ENCODE measurements at regions not wholly inside any gene's neighbourhood (a gene's known extent, or its start where the extent isn't known, plus 50 kb on each side); places are given as distances from the start of the nearest gene placed in this dataset.

DNA sequence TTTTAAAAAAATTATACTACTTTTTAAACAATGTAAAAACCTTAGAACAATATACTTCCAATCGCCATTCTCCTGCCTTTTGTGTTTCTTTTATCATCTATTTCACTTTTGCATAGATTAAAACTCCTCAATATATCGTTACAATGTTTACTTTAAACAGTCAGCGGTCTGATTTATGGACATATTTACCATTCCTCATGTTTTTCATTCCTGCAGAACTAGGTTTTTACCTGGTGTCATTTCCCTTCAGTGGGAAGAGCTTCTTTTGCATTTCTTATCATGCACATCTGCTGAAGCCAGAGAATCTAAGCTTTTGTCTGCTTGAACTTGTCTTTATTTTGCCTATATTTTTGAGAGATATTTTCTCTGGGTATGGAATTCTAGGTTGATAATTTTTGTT lies 277.4 kb upstream of the PLXNA2 start:
- TF ChIP-seq POLR2A (IDR thresholded peaks at IDR 0.05) (no peak), EP300 (IDR thresholded peaks at IDR 0.05) (no peak), POLR2AphosphoS5 (IDR thresholded peaks at IDR 0.05) (no peak)
- TF ChIP-seq, protein P1, sequence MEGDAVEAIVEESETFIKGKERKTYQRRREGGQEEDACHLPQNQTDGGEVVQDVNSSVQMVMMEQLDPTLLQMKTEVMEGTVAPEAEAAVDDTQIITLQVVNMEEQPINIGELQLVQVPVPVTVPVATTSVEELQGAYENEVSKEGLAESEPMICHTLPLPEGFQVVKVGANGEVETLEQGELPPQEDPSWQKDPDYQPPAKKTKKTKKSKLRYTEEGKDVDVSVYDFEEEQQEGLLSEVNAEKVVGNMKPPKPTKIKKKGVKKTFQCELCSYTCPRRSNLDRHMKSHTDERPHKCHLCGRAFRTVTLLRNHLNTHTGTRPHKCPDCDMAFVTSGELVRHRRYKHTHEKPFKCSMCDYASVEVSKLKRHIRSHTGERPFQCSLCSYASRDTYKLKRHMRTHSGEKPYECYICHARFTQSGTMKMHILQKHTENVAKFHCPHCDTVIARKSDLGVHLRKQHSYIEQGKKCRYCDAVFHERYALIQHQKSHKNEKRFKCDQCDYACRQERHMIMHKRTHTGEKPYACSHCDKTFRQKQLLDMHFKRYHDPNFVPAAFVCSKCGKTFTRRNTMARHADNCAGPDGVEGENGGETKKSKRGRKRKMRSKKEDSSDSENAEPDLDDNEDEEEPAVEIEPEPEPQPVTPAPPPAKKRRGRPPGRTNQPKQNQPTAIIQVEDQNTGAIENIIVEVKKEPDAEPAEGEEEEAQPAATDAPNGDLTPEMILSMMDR (IDR thresholded peaks at IDR 0.05): no peak
- 43% methylated on average over 3 of the region's 3 CpGs for WGBS
- no peak overlapping the region for H3K27ac ChIP-seq

DNA sequence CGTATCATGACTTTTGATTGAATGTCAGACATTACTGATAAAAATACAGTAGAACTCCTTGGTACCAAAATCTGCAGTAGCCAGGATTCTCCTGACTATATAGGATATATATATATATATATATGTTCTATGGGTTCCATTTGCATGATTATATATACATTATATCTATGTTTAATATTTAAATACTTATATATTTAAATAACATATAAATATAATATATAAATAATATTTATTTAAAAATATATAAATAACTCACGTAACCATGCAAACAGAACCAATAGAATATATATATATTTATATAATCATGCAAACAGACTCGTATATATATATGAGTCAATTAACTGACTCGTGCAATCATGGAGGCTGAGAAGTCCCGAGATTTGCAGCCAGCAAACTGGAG lies 278.8 kb upstream of the PLXNA2 start:
- DNase-seq (ENCODE audit: low spot score in 2 of 2): no peak
- no peak for TF ChIP-seq POLR2AphosphoS5 (IDR thresholded peaks at IDR 0.05)
- TF ChIP-seq EP300 (IDR thresholded peaks at IDR 0.05): no peak
- TF ChIP-seq, protein P1 (IDR thresholded peaks at IDR 0.05): no peak
- TF ChIP-seq POLR2A (IDR thresholded peaks at IDR 0.05): no peak
- no peaks in the 10 kb centered on the region for H3K9me3 ChIP-seq
- 93% methylated on average over 5 of the region's 5 CpGs for WGBS
- H3K4me3 ChIP-seq: no peak overlapping the region
- H3K27me3 ChIP-seq: no peaks in the 10 kb centered on the region
- no peaks in the 10 kb centered on the region for H3K36me3 ChIP-seq
- H3K27ac ChIP-seq: no peak overlapping the region
- no peaks in the 10 kb centered on the region for H3K4me1 ChIP-seq

More for the DNA sequence above, 277.4 kb upstream of the PLXNA2 start:
- Histone ChIP-seq H3K27me3 (no peaks in the 10 kb centered on the region), H3K36me3 (no peaks in the 10 kb centered on the region), H3K4me1 (no peaks in the 10 kb centered on the region), H3K4me3 (no peak overlapping the region), H3K9me3 (no peaks in the 10 kb centered on the region)
- DNase-seq (ENCODE audit: low spot score in 2 of 2): no peak

DNA sequence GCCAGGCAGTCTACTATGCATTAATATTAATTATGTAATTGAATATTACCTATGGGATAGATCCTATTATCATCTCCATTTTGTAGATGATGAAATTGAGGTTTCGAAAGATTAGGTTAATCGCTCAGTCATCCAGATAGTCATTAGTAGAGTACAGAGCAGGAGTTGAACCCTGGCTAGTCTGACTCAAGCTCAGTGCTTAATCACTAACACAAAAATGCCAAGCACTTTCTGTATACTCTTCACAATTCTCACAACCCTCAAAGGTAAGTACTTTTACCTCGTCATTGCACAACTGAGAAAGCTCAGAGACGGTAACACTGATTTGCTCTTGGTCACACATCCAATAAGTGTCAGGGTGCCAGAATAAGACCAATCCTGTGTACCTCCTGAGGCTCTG lies 280.2 kb upstream of the PLXNA2 start:
- DNase-seq (ENCODE audit: low spot score in 2 of 2): no peak
- H3K4me3 ChIP-seq: no peak overlapping the region
- peaks cover under 1% of the 10 kb centered on the region for H3K27me3 ChIP-seq
- H3K9me3 ChIP-seq: no peaks in the 10 kb centered on the region
- no peaks in the 10 kb centered on the region for H3K4me1 ChIP-seq
- WGBS: 95% methylated on average over 4 of the region's 4 CpGs
- TF ChIP-seq EP300 (IDR thresholded peaks at IDR 0.05) (no peak), POLR2AphosphoS5 (IDR thresholded peaks at IDR 0.05) (no peak), POLR2A (IDR thresholded peaks at IDR 0.05) (no peak)
- TF ChIP-seq, protein P1 (IDR thresholded peaks at IDR 0.05): no peak
- H3K27ac ChIP-seq: no peak overlapping the region
- H3K36me3 ChIP-seq: no peaks in the 10 kb centered on the region

DNA sequence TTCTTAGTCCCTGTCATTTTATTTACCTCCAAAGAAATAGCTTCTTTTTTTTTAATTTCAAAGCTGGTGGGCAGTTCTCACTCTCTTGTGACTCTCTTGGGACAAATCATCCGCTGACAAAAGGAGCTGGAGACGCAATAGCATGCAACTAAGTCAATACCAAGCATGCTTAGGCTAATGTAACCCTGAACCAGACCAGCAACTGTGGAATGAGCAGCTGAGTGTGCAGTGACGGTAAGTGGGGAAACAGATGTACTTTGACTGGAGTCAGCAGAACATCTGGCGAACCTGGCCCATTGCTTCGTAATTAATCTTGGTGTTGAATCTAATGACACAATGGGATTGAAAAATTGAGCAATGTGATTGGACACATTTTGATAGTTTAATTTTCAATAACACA lies 280.7 kb upstream of the PLXNA2 start:
- no peak overlapping the region for H3K4me3 ChIP-seq
- DNase-seq (ENCODE audit: low spot score in 2 of 2): no peak
- peaks cover 6% of the 10 kb centered on the region for H3K27me3 ChIP-seq
- no peaks in the 10 kb centered on the region for H3K9me3 ChIP-seq
- no peaks in the 10 kb centered on the region for H3K4me1 ChIP-seq
- TF ChIP-seq POLR2AphosphoS5 (IDR thresholded peaks at IDR 0.05): no peak
- TF ChIP-seq, protein P1 (IDR thresholded peaks at IDR 0.05): no peak
- no peak for TF ChIP-seq EP300 (IDR thresholded peaks at IDR 0.05)
- TF ChIP-seq POLR2A (IDR thresholded peaks at IDR 0.05): no peak
- WGBS: 86% methylated on average over 5 of the region's 5 CpGs
- no peaks in the 10 kb centered on the region for H3K36me3 ChIP-seq
- H3K27ac ChIP-seq: no peak overlapping the region

DNA sequence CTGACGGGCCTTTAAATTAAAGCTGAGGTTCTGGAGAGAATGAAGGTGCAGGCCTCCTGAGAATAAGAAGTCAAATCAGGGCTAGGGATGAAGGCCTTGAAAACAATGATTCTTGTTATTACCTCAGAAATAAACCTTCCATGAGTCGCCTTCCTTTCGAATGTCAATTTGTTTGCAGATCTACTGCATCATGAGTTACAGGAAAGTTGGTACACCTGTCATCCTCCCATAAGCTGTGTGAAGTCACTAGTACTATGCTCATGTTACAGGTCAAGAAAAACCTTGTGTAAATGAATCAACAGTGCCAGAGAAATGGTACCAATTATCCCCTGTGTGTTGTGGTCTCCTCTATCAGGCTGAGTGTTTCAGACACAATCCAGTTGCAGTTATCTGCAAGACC lies 281.2 kb upstream of the PLXNA2 start:
- Histone ChIP-seq H3K4me3 (no peak overlapping the region), H3K9me3 (no peaks in the 10 kb centered on the region), H3K27me3 (peaks cover 8% of the 10 kb centered on the region), H3K27ac (no peak overlapping the region), H3K4me1 (no peaks in the 10 kb centered on the region), H3K36me3 (no peaks in the 10 kb centered on the region)
- WGBS: 57% methylated on average over 3 of the region's 3 CpGs
- DNase-seq (ENCODE audit: low spot score in 2 of 2): no peak
- TF ChIP-seq POLR2AphosphoS5 (IDR thresholded peaks at IDR 0.05): no peak
- no peak for TF ChIP-seq EP300 (IDR thresholded peaks at IDR 0.05)
- TF ChIP-seq POLR2A (IDR thresholded peaks at IDR 0.05): no peak
- TF ChIP-seq, protein P1 (IDR thresholded peaks at IDR 0.05): no peak
